ENCODE measurements at regions not wholly inside any gene's neighbourhood (a gene's known extent, or its start where the extent isn't known, plus 50 kb on each side); places are given as distances from the start of the nearest gene placed in this dataset.
A peak's percentile ranks its signal among the peaks of the same experiment; 100 is the strongest.

DNA sequence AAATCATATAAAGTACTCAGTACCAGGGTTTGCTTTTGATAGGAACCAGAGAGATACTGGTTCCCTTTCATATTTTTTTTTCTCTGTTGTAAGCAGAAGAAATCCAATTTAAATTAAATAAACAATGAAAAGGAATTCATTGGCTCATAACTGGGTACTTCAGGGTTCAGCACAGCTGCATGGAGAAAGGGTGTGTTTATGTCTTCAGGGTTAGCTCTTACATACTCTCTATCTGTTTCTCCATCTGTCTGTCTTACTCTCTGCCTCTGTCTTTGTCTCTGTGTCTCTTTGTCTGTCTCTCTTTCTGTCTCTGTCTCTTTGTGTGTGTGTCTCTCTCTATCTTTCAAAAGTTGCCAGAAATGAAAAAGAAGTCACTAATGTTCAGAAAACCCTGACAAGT lies 345.9 kb downstream of the MSX2 start (continued):
- TF ChIP-seq, protein P1, sequence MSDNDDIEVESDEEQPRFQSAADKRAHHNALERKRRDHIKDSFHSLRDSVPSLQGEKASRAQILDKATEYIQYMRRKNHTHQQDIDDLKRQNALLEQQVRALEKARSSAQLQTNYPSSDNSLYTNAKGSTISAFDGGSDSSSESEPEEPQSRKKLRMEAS (CRISPR knock-in tag; IDR thresholded peaks at IDR 0.05) = no peak
- TF ChIP-seq NR1H2 (CRISPR knock-in tag; IDR thresholded peaks at IDR 0.05) = no peak
- TF ChIP-seq, protein P2, sequence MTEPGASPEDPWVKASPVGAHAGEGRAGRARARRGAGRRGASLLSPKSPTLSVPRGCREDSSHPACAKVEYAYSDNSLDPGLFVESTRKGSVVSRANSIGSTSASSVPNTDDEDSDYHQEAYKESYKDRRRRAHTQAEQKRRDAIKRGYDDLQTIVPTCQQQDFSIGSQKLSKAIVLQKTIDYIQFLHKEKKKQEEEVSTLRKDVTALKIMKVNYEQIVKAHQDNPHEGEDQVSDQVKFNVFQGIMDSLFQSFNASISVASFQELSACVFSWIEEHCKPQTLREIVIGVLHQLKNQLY (CRISPR knock-in tag; IDR thresholded peaks at IDR 0.05) = no peak

DNA sequence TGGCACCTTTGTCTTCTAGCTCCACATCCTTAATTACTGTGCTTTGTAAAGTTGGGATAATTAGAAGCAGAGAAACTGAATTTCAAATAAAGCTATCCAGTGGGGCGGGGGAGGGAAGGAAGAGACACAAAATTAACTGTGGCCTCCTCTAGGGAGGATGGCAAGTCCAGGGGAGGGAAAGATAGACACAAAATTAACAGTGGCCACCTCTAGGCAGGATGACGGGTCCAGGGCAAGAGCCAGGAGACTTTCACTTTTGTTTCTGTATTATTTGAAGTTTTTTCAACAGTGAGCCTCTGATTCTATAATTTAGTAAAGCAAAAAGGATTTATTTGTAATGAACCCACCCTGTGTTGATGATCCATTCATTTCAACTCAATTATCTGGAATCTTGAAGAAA lies 335.9 kb downstream of the MSX2 start:
- H3K9me3 Mint-ChIP-seq = no peaks in the 10 kb centered on the region
- CTCF ChIA-PET = interaction anchor here (1.2 to 1.9 kb wide), 2 partner anchors 32 to 56 kb away, joined by 4 to 5 read pairs; no protein-coding TSS in a partner anchor

More for the DNA sequence above, 335.9 kb downstream of the MSX2 start:
- no peaks in the 10 kb centered on the region for H3K36me3 Mint-ChIP-seq
- peaks cover 15% of the 10 kb centered on the region for H3K4me1 Mint-ChIP-seq
- POLR2A ChIA-PET = no interaction called here
- no peak for TF ChIP-seq GTF2I (CRISPR knock-in tag; conservative IDR thresholded peaks at IDR 0.05)
- TF ChIP-seq, protein P3, sequence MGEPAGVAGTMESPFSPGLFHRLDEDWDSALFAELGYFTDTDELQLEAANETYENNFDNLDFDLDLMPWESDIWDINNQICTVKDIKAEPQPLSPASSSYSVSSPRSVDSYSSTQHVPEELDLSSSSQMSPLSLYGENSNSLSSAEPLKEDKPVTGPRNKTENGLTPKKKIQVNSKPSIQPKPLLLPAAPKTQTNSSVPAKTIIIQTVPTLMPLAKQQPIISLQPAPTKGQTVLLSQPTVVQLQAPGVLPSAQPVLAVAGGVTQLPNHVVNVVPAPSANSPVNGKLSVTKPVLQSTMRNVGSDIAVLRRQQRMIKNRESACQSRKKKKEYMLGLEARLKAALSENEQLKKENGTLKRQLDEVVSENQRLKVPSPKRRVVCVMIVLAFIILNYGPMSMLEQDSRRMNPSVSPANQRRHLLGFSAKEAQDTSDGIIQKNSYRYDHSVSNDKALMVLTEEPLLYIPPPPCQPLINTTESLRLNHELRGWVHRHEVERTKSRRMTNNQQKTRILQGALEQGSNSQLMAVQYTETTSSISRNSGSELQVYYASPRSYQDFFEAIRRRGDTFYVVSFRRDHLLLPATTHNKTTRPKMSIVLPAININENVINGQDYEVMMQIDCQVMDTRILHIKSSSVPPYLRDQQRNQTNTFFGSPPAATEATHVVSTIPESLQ (CRISPR knock-in tag; IDR thresholded peaks at IDR 0.05) = no peak
- TF ChIP-seq, protein P4, sequence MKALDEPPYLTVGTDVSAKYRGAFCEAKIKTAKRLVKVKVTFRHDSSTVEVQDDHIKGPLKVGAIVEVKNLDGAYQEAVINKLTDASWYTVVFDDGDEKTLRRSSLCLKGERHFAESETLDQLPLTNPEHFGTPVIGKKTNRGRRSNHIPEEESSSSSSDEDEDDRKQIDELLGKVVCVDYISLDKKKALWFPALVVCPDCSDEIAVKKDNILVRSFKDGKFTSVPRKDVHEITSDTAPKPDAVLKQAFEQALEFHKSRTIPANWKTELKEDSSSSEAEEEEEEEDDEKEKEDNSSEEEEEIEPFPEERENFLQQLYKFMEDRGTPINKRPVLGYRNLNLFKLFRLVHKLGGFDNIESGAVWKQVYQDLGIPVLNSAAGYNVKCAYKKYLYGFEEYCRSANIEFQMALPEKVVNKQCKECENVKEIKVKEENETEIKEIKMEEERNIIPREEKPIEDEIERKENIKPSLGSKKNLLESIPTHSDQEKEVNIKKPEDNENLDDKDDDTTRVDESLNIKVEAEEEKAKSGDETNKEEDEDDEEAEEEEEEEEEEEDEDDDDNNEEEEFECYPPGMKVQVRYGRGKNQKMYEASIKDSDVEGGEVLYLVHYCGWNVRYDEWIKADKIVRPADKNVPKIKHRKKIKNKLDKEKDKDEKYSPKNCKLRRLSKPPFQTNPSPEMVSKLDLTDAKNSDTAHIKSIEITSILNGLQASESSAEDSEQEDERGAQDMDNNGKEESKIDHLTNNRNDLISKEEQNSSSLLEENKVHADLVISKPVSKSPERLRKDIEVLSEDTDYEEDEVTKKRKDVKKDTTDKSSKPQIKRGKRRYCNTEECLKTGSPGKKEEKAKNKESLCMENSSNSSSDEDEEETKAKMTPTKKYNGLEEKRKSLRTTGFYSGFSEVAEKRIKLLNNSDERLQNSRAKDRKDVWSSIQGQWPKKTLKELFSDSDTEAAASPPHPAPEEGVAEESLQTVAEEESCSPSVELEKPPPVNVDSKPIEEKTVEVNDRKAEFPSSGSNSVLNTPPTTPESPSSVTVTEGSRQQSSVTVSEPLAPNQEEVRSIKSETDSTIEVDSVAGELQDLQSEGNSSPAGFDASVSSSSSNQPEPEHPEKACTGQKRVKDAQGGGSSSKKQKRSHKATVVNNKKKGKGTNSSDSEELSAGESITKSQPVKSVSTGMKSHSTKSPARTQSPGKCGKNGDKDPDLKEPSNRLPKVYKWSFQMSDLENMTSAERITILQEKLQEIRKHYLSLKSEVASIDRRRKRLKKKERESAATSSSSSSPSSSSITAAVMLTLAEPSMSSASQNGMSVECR (CRISPR knock-in tag; IDR thresholded peaks at IDR 0.05; ENCODE audit: borderline replicate concordance) = no peak
- no peak for TF ChIP-seq NFATC4 (CRISPR knock-in tag; IDR thresholded peaks at IDR 0.05)
- TF ChIP-seq, protein P5, sequence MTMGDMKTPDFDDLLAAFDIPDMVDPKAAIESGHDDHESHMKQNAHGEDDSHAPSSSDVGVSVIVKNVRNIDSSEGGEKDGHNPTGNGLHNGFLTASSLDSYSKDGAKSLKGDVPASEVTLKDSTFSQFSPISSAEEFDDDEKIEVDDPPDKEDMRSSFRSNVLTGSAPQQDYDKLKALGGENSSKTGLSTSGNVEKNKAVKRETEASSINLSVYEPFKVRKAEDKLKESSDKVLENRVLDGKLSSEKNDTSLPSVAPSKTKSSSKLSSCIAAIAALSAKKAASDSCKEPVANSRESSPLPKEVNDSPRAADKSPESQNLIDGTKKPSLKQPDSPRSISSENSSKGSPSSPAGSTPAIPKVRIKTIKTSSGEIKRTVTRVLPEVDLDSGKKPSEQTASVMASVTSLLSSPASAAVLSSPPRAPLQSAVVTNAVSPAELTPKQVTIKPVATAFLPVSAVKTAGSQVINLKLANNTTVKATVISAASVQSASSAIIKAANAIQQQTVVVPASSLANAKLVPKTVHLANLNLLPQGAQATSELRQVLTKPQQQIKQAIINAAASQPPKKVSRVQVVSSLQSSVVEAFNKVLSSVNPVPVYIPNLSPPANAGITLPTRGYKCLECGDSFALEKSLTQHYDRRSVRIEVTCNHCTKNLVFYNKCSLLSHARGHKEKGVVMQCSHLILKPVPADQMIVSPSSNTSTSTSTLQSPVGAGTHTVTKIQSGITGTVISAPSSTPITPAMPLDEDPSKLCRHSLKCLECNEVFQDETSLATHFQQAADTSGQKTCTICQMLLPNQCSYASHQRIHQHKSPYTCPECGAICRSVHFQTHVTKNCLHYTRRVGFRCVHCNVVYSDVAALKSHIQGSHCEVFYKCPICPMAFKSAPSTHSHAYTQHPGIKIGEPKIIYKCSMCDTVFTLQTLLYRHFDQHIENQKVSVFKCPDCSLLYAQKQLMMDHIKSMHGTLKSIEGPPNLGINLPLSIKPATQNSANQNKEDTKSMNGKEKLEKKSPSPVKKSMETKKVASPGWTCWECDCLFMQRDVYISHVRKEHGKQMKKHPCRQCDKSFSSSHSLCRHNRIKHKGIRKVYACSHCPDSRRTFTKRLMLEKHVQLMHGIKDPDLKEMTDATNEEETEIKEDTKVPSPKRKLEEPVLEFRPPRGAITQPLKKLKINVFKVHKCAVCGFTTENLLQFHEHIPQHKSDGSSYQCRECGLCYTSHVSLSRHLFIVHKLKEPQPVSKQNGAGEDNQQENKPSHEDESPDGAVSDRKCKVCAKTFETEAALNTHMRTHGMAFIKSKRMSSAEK (CRISPR knock-in tag; IDR thresholded peaks at IDR 0.05; ENCODE audit: borderline replicate concordance) = no peak
- TF ChIP-seq, protein P6, sequence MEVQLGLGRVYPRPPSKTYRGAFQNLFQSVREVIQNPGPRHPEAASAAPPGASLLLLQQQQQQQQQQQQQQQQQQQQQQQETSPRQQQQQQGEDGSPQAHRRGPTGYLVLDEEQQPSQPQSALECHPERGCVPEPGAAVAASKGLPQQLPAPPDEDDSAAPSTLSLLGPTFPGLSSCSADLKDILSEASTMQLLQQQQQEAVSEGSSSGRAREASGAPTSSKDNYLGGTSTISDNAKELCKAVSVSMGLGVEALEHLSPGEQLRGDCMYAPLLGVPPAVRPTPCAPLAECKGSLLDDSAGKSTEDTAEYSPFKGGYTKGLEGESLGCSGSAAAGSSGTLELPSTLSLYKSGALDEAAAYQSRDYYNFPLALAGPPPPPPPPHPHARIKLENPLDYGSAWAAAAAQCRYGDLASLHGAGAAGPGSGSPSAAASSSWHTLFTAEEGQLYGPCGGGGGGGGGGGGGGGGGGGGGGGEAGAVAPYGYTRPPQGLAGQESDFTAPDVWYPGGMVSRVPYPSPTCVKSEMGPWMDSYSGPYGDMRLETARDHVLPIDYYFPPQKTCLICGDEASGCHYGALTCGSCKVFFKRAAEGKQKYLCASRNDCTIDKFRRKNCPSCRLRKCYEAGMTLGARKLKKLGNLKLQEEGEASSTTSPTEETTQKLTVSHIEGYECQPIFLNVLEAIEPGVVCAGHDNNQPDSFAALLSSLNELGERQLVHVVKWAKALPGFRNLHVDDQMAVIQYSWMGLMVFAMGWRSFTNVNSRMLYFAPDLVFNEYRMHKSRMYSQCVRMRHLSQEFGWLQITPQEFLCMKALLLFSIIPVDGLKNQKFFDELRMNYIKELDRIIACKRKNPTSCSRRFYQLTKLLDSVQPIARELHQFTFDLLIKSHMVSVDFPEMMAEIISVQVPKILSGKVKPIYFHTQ (CRISPR knock-in tag; IDR thresholded peaks at IDR 0.05) = no peak
- TF ChIP-seq OVOL2 (CRISPR knock-in tag; IDR thresholded peaks at IDR 0.05; ENCODE audit: borderline replicate concordance) = no peak
- TF ChIP-seq MXD4 (CRISPR knock-in tag; IDR thresholded peaks at IDR 0.05; ENCODE audit: borderline replicate concordance) = no peak
- TF ChIP-seq, protein P7, sequence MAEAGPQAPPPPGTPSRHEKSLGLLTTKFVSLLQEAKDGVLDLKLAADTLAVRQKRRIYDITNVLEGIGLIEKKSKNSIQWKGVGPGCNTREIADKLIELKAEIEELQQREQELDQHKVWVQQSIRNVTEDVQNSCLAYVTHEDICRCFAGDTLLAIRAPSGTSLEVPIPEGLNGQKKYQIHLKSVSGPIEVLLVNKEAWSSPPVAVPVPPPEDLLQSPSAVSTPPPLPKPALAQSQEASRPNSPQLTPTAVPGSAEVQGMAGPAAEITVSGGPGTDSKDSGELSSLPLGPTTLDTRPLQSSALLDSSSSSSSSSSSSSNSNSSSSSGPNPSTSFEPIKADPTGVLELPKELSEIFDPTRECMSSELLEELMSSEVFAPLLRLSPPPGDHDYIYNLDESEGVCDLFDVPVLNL (CRISPR knock-in tag; IDR thresholded peaks at IDR 0.05; ENCODE audit: borderline replicate concordance, low read depth) = no peak
- TF ChIP-seq ZNF121 (CRISPR knock-in tag; IDR thresholded peaks at IDR 0.05) = no peak
- TF ChIP-seq TCF7 (CRISPR knock-in tag; IDR thresholded peaks at IDR 0.05; ENCODE audit: low read depth) = no peak
- TF ChIP-seq HMGA2 (CRISPR knock-in tag; IDR thresholded peaks at IDR 0.05) = no peak
- TF ChIP-seq NR2C2 (CRISPR knock-in tag; IDR thresholded peaks at IDR 0.05) = no peak
- TF ChIP-seq ZNF317 (CRISPR knock-in tag; IDR thresholded peaks at IDR 0.05; ENCODE audit: borderline replicate concordance, low read depth) = no peak
- no peak for TF ChIP-seq KAT7 (CRISPR knock-in tag; IDR thresholded peaks at IDR 0.05; ENCODE audit: borderline replicate concordance)
- TF ChIP-seq, protein P8, sequence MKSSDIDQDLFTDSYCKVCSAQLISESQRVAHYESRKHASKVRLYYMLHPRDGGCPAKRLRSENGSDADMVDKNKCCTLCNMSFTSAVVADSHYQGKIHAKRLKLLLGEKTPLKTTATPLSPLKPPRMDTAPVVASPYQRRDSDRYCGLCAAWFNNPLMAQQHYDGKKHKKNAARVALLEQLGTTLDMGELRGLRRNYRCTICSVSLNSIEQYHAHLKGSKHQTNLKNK (CRISPR knock-in tag; IDR thresholded peaks at IDR 0.05) = no peak
- TF ChIP-seq ZNF232 (CRISPR knock-in tag; IDR thresholded peaks at IDR 0.05) = no peak
- peak overlapping the region; percentile 59 for H3K4me3 Mint-ChIP-seq
- ATAC-seq (no peak), DNase-seq (ENCODE audit: low spot score) (no peak)
- H3K27me3 Mint-ChIP-seq (ENCODE audit: low read depth) = peaks cover 8% of the 10 kb centered on the region
- no peak overlapping the region for H3K27ac Mint-ChIP-seq

Measured in WTC11 (cell line).